Small intestine (tissue), 7 donors: ENCODE measurements at regions not wholly inside any gene's neighbourhood (a gene's known extent, or its start where the extent isn't known, plus 50 kb on each side); places are given as distances from the start of the nearest gene placed in this dataset.

Experiments
- DNase-seq, 2 donors: peaks; one replicate each; pipeline versions ENCODE4 v3.0.0 to v3.0.0-alpha.2; 2013
- FAIRE-seq: peaks from 2 replicates; lab custom pipeline; 2012; peaks lifted over from hg19 to GRCh38; lab: Jason Lieb, UNC
- H3K27ac ChIP-seq, 3 donors: one replicate each; pipeline ENCODE4 v1.5.1; 2013; ENCODE audit warnings: low read length in 2 of 3, mild to moderate bottlenecking in 2 of 3, control low read depth in 1 of 3, inconsistent platforms in 1 of 3, low read depth in 1 of 3, moderate library complexity in 1 of 3
- H3K27me3 ChIP-seq, 3 donors: one replicate each; pipeline ENCODE4 v1.6.1; 2013; ENCODE audit warnings: low read length in 3 of 3, inconsistent platforms in 1 of 3; ENCODE audit not compliant: control insufficient read depth in 3 of 3, insufficient read depth in 3 of 3
- H3K36me3 ChIP-seq, 3 donors: one replicate each; pipeline ENCODE4 v1.6.1; 2013; ENCODE audit warnings: low read length in 3 of 3, inconsistent platforms in 1 of 3, low read depth in 1 of 3, mild to moderate bottlenecking in 1 of 3, moderate library complexity in 1 of 3; ENCODE audit not compliant: control insufficient read depth in 3 of 3, insufficient read depth in 2 of 3
- H3K4me1 ChIP-seq, 3 donors: one replicate each; pipeline ENCODE4 v1.6.1; 2013; ENCODE audit warnings: low read length in 2 of 3, inconsistent platforms in 1 of 3, low read depth in 1 of 3, mild to moderate bottlenecking in 1 of 3, moderate library complexity in 1 of 3; ENCODE audit not compliant: control insufficient read depth in 3 of 3, insufficient read depth in 2 of 3
- H3K4me3 ChIP-seq, 3 donors: one replicate each; pipeline ENCODE4 v1.5.1; 2013; ENCODE audit warnings: low read length in 3 of 3, control low read depth in 1 of 3, inconsistent platforms in 1 of 3, low read depth in 1 of 3, mild to moderate bottlenecking in 1 of 3, moderate library complexity in 1 of 3
- H3K9me3 ChIP-seq, 2 donors: one replicate each; pipeline ENCODE4 v1.6.1; 2013; ENCODE audit warnings: low read depth in 1 of 2, low read length in 1 of 2; ENCODE audit not compliant: control insufficient read depth in 2 of 2, insufficient read depth in 1 of 2
- WGBS, 3 donors: extraction: QIAGEN DNeasy Blood & Tissue Kit; methylation state at CpG; one replicate each; pipeline ENCODE4 v1.1.7; 2013; 5-methylcytosine and 5-hydroxymethylcytosine counted together
- donor health status: healthy with polysubstance abuse.
- donor health status: control.
- donor health status: control.
- donor health status: Bipolar disorder and iron deficiency.
- donor health status: healthy.

GRCh38 chr3:104556372-104557078 lies 810.2 kb upstream of the ALCAM start:
- DNase-seq: no peak
- Histone ChIP-seq H3K4me1 (no peaks in the 10 kb centered on the region), H3K27ac (no peak overlapping the region), H3K27me3 (no peaks in the 10 kb centered on the region), H3K4me3 (no peak overlapping the region), H3K36me3 (no peaks in the 10 kb centered on the region), H3K9me3 (no peaks in the 10 kb centered on the region)
- no peak for FAIRE-seq
- WGBS, 3 donors: 57 to 74% (median 67%) methylated on average over 4 of the region's 4 CpGs

- Histone ChIP-seq H3K36me3 (no peaks in the 10 kb centered on the region), H3K4me1 (no peaks in the 10 kb centered on the region), H3K27me3 (no peaks in the 10 kb centered on the region), H3K9me3 (no peaks in the 10 kb centered on the region), H3K27ac (no peak overlapping the region), H3K4me3 (no peak overlapping the region)
- FAIRE-seq: no peak
- DNase-seq: no peak
- WGBS, 3 donors: 83 to 94% (median 84%) methylated on average over 1 of the region's 1 CpG
Measured at GRCh38 chr3:104561324-104561723, 805.4 kb upstream of the ALCAM start.

GRCh38 chr3:104564045-104564643 lies 802.6 kb upstream of the ALCAM start:
- Histone ChIP-seq H3K36me3 (no peaks in the 10 kb centered on the region), H3K27ac (no peak overlapping the region), H3K4me1 (no peaks in the 10 kb centered on the region), H3K27me3 (no peaks in the 10 kb centered on the region), H3K4me3 (no peak overlapping the region), H3K9me3 (no peaks in the 10 kb centered on the region)
- 58 to 65% (median 60%) methylated on average over 6 of the region's 6 CpGs for WGBS, 3 donors
- peak; percentile 10 to 41 for DNase-seq
- no peak for FAIRE-seq

- no peak for DNase-seq
- Histone ChIP-seq H3K9me3 (no peaks in the 10 kb centered on the region), H3K4me3 (no peak overlapping the region), H3K27ac (no peak overlapping the region), H3K4me1 (no peaks in the 10 kb centered on the region), H3K27me3 (no peaks in the 10 kb centered on the region), H3K36me3 (no peaks in the 10 kb centered on the region)
- FAIRE-seq: no peak
Measured at GRCh38 chr3:104566054-104566453, 800.7 kb upstream of the ALCAM start.

GRCh38 chr3:104575634-104576033 lies 791.1 kb upstream of the ALCAM start:
- no peaks in the 10 kb centered on the region for H3K27me3 ChIP-seq
- no peak overlapping the region for H3K27ac ChIP-seq
- H3K9me3 ChIP-seq: peaks cover 3 to 34% of the 10 kb centered on the region in 2 donors
- no peak overlapping the region for H3K4me3 ChIP-seq
- WGBS, 3 donors: 56 to 80% (median 62%) methylated on average over 1 of the region's 1 CpG
- no peaks in the 10 kb centered on the region for H3K4me1 ChIP-seq
- H3K36me3 ChIP-seq: no peaks in the 10 kb centered on the region
- FAIRE-seq (no peak), DNase-seq (no peak)

GRCh38 chr3:104578558-104578957 lies 788.2 kb upstream of the ALCAM start:
- Histone ChIP-seq H3K27ac (no peak overlapping the region), H3K36me3 (no peaks in the 10 kb centered on the region), H3K9me3 (peaks cover 3 to 31% of the 10 kb centered on the region in 2 donors), H3K27me3 (no peaks in the 10 kb centered on the region), H3K4me3 (no peak overlapping the region), H3K4me1 (no peaks in the 10 kb centered on the region)
- 50 to 76% (median 63%) methylated on average over 3 of the region's 3 CpGs for WGBS, 3 donors
- DNase-seq: no peak
- FAIRE-seq: no peak

- no peak for DNase-seq
- no peak overlapping the region for H3K4me3 ChIP-seq
- peaks cover 3 to 14% of the 10 kb centered on the region in 2 donors for H3K9me3 ChIP-seq
- no peak overlapping the region for H3K27ac ChIP-seq
- FAIRE-seq: no peak
- no peaks in the 10 kb centered on the region for H3K4me1 ChIP-seq
- no peaks in the 10 kb centered on the region for H3K27me3 ChIP-seq
- no peaks in the 10 kb centered on the region for H3K36me3 ChIP-seq
Measured at GRCh38 chr3:104582092-104582491, 784.6 kb upstream of the ALCAM start.

GRCh38 chr3:104584682-104585081 lies 782.0 kb upstream of the ALCAM start:
- DNase-seq: no peak
- H3K27ac ChIP-seq: no peak overlapping the region
- no peaks in the 10 kb centered on the region for H3K4me1 ChIP-seq
- no peak for FAIRE-seq
- 48 to 67% (median 64%) methylated on average over 5 of the region's 5 CpGs for WGBS, 3 donors
- H3K4me3 ChIP-seq: no peak overlapping the region
- no peaks in the 10 kb centered on the region for H3K27me3 ChIP-seq
- H3K9me3 ChIP-seq: peaks cover 0 to 5% of the 10 kb centered on the region in 2 donors
- H3K36me3 ChIP-seq: no peaks in the 10 kb centered on the region

GRCh38 chr3:104586344-104586743 lies 780.4 kb upstream of the ALCAM start:
- FAIRE-seq (no peak), DNase-seq (no peak)
- H3K27ac ChIP-seq: no peak overlapping the region
- H3K4me1 ChIP-seq: no peaks in the 10 kb centered on the region
- no peaks in the 10 kb centered on the region for H3K27me3 ChIP-seq
- H3K9me3 ChIP-seq: peaks cover 0 to 2% of the 10 kb centered on the region in 2 donors
- no peak overlapping the region for H3K4me3 ChIP-seq
- H3K36me3 ChIP-seq: no peaks in the 10 kb centered on the region
